Ammon's horn (tissue), 1 donor: ENCODE measurements at regions not wholly inside any gene's neighbourhood (a gene's known extent, or its start where the extent isn't known, plus 50 kb on each side); places are given as distances from the start of the nearest gene placed in this dataset.
"Not testable (repeated sequence)": the region's sequence is repeated elsewhere in the genome, so short reads cannot be mapped to it uniquely, and the experiment has no call there.

ENCODE experiments used
- DNase-seq: peaks from one replicate; pipeline ENCODE4 v3.0.0-alpha.2; 2016; ENCODE audit warnings: low spot score

GRCh38 chr2:52289741-52290140, 1257.8 kb upstream of the NRXN1 start:
- no peak for DNase-seq

GRCh38 chr2:52288596-52288995, 1256.7 kb upstream of the NRXN1 start:
- no peak for DNase-seq

- no peak for DNase-seq
Observed at GRCh38 chr2:52269696-52270485, 1238.0 kb upstream of the NRXN1 start.

GRCh38 chr2:52264911-52265310, 1233.0 kb upstream of the NRXN1 start:
- DNase-seq, result no peak

GRCh38 chr2:52264488-52264887, 1232.6 kb upstream of the NRXN1 start:
- DNase-seq, result no peak

- peak; percentile 4 for DNase-seq
Observed at GRCh38 chr2:52260904-52261303, 1229.0 kb upstream of the NRXN1 start.

- DNase-seq, result not testable (repeated sequence)
Observed at GRCh38 chr2:52258967-52259366, 1227.0 kb upstream of the NRXN1 start.

- no peak for DNase-seq
Observed at GRCh38 chr2:52258038-52258437, 1226.1 kb upstream of the NRXN1 start.

GRCh38 chr2:52253416-52253980, 1221.6 kb upstream of the NRXN1 start:
- no peak for DNase-seq

- DNase-seq, result no peak
Observed at GRCh38 chr2:52238782-52239181, 1206.8 kb upstream of the NRXN1 start.

- no peak for DNase-seq
Observed at GRCh38 chr2:52222128-52222527, 1190.2 kb upstream of the NRXN1 start.

GRCh38 chr2:52220393-52220792, 1188.5 kb upstream of the NRXN1 start:
- no peak for DNase-seq

GRCh38 chr2:52210611-52211010, 1178.7 kb upstream of the NRXN1 start:
- no peak for DNase-seq

- no peak for DNase-seq
Observed at GRCh38 chr2:52210161-52210560, 1178.2 kb upstream of the NRXN1 start.

GRCh38 chr2:52194342-52194741, 1162.4 kb upstream of the NRXN1 start:
- no peak for DNase-seq

- no peak for DNase-seq
Observed at GRCh38 chr2:52193804-52194203, 1161.9 kb upstream of the NRXN1 start.

- DNase-seq, result no peak
Observed at GRCh38 chr2:52192656-52193055, 1160.7 kb upstream of the NRXN1 start.

GRCh38 chr2:52181080-52181479, 1149.1 kb upstream of the NRXN1 start:
- DNase-seq, result no peak

- DNase-seq, result no peak
Observed at GRCh38 chr2:52178845-52179244, 1146.9 kb upstream of the NRXN1 start.

- no peak for DNase-seq
Observed at GRCh38 chr2:52145005-52145404, 1113.1 kb upstream of the NRXN1 start.

- no peak for DNase-seq
Observed at GRCh38 chr2:52144590-52144989, 1112.7 kb upstream of the NRXN1 start.

GRCh38 chr2:52141076-52141475, 1109.1 kb upstream of the NRXN1 start:
- DNase-seq, result no peak

GRCh38 chr2:52139241-52139640, 1107.3 kb upstream of the NRXN1 start:
- DNase-seq, result peak; percentile 2

GRCh38 chr2:52135235-52135634, 1103.3 kb upstream of the NRXN1 start:
- DNase-seq, result no peak
